ENCODE measurements at regions not wholly inside any gene's neighbourhood (a gene's known extent, or its start where the extent isn't known, plus 50 kb on each side); places are given as distances from the start of the nearest gene placed in this dataset.

DNA sequence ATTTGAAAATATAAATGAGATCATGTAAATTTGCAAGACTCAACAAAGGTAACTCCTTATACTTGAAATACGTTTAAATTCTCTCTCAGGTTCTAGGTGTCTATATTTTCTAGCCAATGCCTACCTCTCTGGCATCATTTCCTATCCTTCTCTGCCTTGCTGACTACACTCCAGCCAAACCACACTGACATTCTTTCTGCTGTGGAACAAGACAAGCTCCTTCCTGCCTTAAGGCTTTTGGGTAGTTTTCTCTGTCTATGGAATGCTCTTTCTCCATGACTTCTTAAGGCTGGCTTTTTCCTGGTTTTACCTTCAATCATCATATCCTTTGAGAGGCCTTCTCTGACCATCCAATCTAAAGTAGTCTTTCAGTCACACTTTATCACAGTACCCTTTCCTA lies 201.0 kb downstream of the SPRY1 start:
- TF ChIP-seq EZH2 (IDR thresholded peaks at IDR 0.05; ENCODE audit: insufficient read depth, low read length) = no peak
- TF ChIP-seq, protein P1, sequence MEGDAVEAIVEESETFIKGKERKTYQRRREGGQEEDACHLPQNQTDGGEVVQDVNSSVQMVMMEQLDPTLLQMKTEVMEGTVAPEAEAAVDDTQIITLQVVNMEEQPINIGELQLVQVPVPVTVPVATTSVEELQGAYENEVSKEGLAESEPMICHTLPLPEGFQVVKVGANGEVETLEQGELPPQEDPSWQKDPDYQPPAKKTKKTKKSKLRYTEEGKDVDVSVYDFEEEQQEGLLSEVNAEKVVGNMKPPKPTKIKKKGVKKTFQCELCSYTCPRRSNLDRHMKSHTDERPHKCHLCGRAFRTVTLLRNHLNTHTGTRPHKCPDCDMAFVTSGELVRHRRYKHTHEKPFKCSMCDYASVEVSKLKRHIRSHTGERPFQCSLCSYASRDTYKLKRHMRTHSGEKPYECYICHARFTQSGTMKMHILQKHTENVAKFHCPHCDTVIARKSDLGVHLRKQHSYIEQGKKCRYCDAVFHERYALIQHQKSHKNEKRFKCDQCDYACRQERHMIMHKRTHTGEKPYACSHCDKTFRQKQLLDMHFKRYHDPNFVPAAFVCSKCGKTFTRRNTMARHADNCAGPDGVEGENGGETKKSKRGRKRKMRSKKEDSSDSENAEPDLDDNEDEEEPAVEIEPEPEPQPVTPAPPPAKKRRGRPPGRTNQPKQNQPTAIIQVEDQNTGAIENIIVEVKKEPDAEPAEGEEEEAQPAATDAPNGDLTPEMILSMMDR (IDR thresholded peaks at IDR 0.05; ENCODE audit: insufficient read depth, low read depth, low read length) = no peak
